H9 (cell line): ENCODE measurements at regions not wholly inside any gene's neighbourhood (a gene's known extent, or its start where the extent isn't known, plus 50 kb on each side); places are given as distances from the start of the nearest gene placed in this dataset.

ENCODE experiments used
- DNase-seq: peaks from one replicate; pipeline ENCODE4 v3.0.0-alpha.2; 2017
- H2AFZ ChIP-seq: one replicate; pipeline ENCODE4 v1.6.1; 2013; ENCODE audit warnings: mild to moderate bottlenecking, low read length, control low read depth, moderate library complexity
- H2AK5ac ChIP-seq: 2 replicates; pipeline ENCODE4 v1.6.1; 2013; ENCODE audit warnings: low read length, control low read depth, mixed read lengths; ENCODE audit not compliant: insufficient read length
- H2BK120ac ChIP-seq: one replicate; pipeline ENCODE4 v1.6.1; 2013; ENCODE audit warnings: low read depth, mild to moderate bottlenecking, low read length, control low read depth, inconsistent platforms; ENCODE audit not compliant: poor library complexity, severe bottlenecking
- H2BK12ac ChIP-seq: 2 replicates; pipeline ENCODE4 v1.6.1; 2013; ENCODE audit warnings: low read length, control low read depth, mixed read lengths, low read depth; ENCODE audit not compliant: insufficient read length
- H2BK15ac ChIP-seq: 2 replicates; pipeline ENCODE4 v1.6.1; 2013; ENCODE audit warnings: low read depth, low read length, control low read depth
- H2BK20ac ChIP-seq: one replicate; pipeline ENCODE4 v1.6.1; 2013; ENCODE audit warnings: low read depth, mild to moderate bottlenecking, low read length, control low read depth, inconsistent platforms; ENCODE audit not compliant: poor library complexity, severe bottlenecking
- H2BK5ac ChIP-seq: 2 replicates; pipeline ENCODE4 v1.6.1; 2013; ENCODE audit warnings: low read length, control low read depth, mixed read lengths; ENCODE audit not compliant: insufficient read length
- H3K14ac ChIP-seq: 2 replicates; pipeline ENCODE4 v1.6.1; 2013; ENCODE audit warnings: low read length, control low read depth; ENCODE audit not compliant: insufficient read depth
- H3K18ac ChIP-seq: 2 replicates; pipeline ENCODE4 v1.6.1; 2013; ENCODE audit warnings: low read depth, mild to moderate bottlenecking, mixed read lengths, low read length, control low read depth; ENCODE audit not compliant: insufficient read length
- H3K23ac ChIP-seq: 2 replicates; pipeline ENCODE4 v1.6.1; 2013; ENCODE audit warnings: low read length, control low read depth, mixed read lengths, low read depth; ENCODE audit not compliant: insufficient read length
- H3K23me2 ChIP-seq: 2 replicates; pipeline ENCODE4 v1.6.1; 2013; ENCODE audit warnings: low read depth, mild to moderate bottlenecking, mixed read lengths, low read length, control low read depth; ENCODE audit not compliant: insufficient read length, poor library complexity, severe bottlenecking
- H3K27ac ChIP-seq: 2 replicates; pipeline ENCODE4 v1.5.1; 2013; ENCODE audit warnings: low read length, control low read depth, mixed read lengths, low read depth; ENCODE audit not compliant: insufficient read length
- H3K27me3 ChIP-seq: 2 replicates; pipeline ENCODE4 v1.6.1; 2013; ENCODE audit warnings: low read length, control low read depth, inconsistent platforms; ENCODE audit not compliant: insufficient read depth
- H3K4ac ChIP-seq: 2 replicates; pipeline ENCODE4 v1.6.1; 2013; ENCODE audit warnings: low read depth, mild to moderate bottlenecking, control low read depth, inconsistent platforms, low read length, moderate library complexity
- H3K4me1 ChIP-seq: 2 replicates; pipeline ENCODE4 v1.6.1; 2013; ENCODE audit warnings: low read length, control low read depth, inconsistent platforms; ENCODE audit not compliant: insufficient read depth
- H3K4me2 ChIP-seq: 2 replicates; pipeline ENCODE4 v1.6.1; 2013; ENCODE audit warnings: low read length, control low read depth, mixed read lengths; ENCODE audit not compliant: insufficient read length, insufficient read depth
- H3K56ac ChIP-seq: 2 replicates; pipeline ENCODE4 v1.6.1; 2013; ENCODE audit warnings: low read depth, mild to moderate bottlenecking, mixed read lengths, low read length, control low read depth; ENCODE audit not compliant: insufficient read length
- H3K79me1 ChIP-seq: 2 replicates; pipeline ENCODE4 v1.6.1; 2013; ENCODE audit warnings: low read depth, mild to moderate bottlenecking, moderate library complexity, low read length, control low read depth, inconsistent platforms; ENCODE audit not compliant: insufficient read depth, poor library complexity, severe bottlenecking
- H3K79me2 ChIP-seq: 2 replicates; pipeline ENCODE4 v1.6.1; 2013; ENCODE audit warnings: low read length, control low read depth, inconsistent platforms; ENCODE audit not compliant: insufficient read depth
- H3K9ac ChIP-seq: 2 replicates; pipeline ENCODE4 v1.6.1; 2013; ENCODE audit warnings: low read length, control low read depth, mixed read lengths; ENCODE audit not compliant: insufficient read length; ENCODE audit errors: extremely low read depth
- H3K9me3 ChIP-seq: one replicate; pipeline ENCODE4 v1.6.1; 2013; ENCODE audit warnings: low read depth, low read length, inconsistent platforms; ENCODE audit not compliant: control insufficient read depth
- H3T11ph ChIP-seq: one replicate; pipeline ENCODE4 v1.6.1; 2013; ENCODE audit warnings: mild to moderate bottlenecking, low read length, control low read depth, inconsistent platforms
- H4K20me1 ChIP-seq: one replicate; pipeline ENCODE4 v1.6.1; 2013; ENCODE audit not compliant: control insufficient read depth, insufficient read length, insufficient read depth
- H4K5ac ChIP-seq: 2 replicates; pipeline ENCODE4 v1.6.1; 2013; ENCODE audit warnings: low read depth, mild to moderate bottlenecking, mixed read lengths, low read length, control low read depth; ENCODE audit not compliant: insufficient read length
- H4K8ac ChIP-seq: replicated peaks from 2 replicates; pipeline ENCODE4 v1.6.1; 2013; ENCODE audit warnings: low read length, control low read depth, mixed read lengths, low read depth; ENCODE audit not compliant: insufficient read length
- H4K91ac ChIP-seq: 2 replicates; pipeline ENCODE4 v1.6.1; 2013; ENCODE audit warnings: low read depth, mild to moderate bottlenecking, moderate library complexity, mixed read lengths, low read length, control low read depth; ENCODE audit not compliant: insufficient read length
- H3K27ac Mint-ChIP-seq, 3 experiments: 2 replicates in 2 of 3; 3 replicates in 1 of 3; pipeline ENCODE4 v1.8.0; 2020 to 2021; ENCODE audit warnings: mixed read lengths in 3 of 3, mild to moderate bottlenecking in 1 of 3, moderate library complexity in 1 of 3
- H3K27me3 Mint-ChIP-seq: 2 replicates; pipeline ENCODE4 v1.8.0; 2021; ENCODE audit warnings: low read depth, mild to moderate bottlenecking, moderate library complexity, mixed read lengths
- H3K36me3 Mint-ChIP-seq, 3 experiments: 2 replicates in 2 of 3; 3 replicates in 1 of 3; pipeline ENCODE4 v1.8.0; 2020 to 2021; ENCODE audit warnings: low read depth in 3 of 3, mixed read lengths in 3 of 3; ENCODE audit not compliant: insufficient read depth in 1 of 3
- H3K4me1 Mint-ChIP-seq, 2 experiments: 2 replicates each; pipeline ENCODE4 v1.8.0; 2020; ENCODE audit warnings: mixed read lengths in 2 of 2
- H3K4me3 Mint-ChIP-seq, 2 experiments: 2 replicates in 1 of 2; 3 replicates in 1 of 2; pipeline ENCODE4 v1.8.0; 2020 to 2021; ENCODE audit warnings: mild to moderate bottlenecking in 2 of 2, mixed read lengths in 2 of 2, moderate library complexity in 1 of 2
- H3K9me3 Mint-ChIP-seq, 2 experiments: 2 replicates in 1 of 2; 3 replicates in 1 of 2; pipeline ENCODE4 v1.8.0; 2020; ENCODE audit warnings: mild to moderate bottlenecking in 2 of 2, mixed read lengths in 2 of 2, moderate library complexity in 1 of 2
- whole genome bisulfite sequencing: extraction: QIAGEN DNeasy Blood & Tissue Kit; methylation state at CpG from one replicate; pipeline ENCODE4 v1.1.7; 2013; ENCODE audit warnings: missing lambda C conversion rate, low lambda C conversion rate, mixed read lengths; ENCODE audit not compliant: insufficient read length; ENCODE audit errors: extremely low coverage; 5-methylcytosine and 5-hydroxymethylcytosine counted together
- TF ChIP-seq, protein P1 (sequence below): fragments of 200-600 bp; sonication (generic); conservative IDR thresholded peaks from 3 replicates; pipeline ENCODE4 v1.8.0; 2021; ENCODE audit warnings: antibody characterized with exemption, mild to moderate bottlenecking

DNA sequence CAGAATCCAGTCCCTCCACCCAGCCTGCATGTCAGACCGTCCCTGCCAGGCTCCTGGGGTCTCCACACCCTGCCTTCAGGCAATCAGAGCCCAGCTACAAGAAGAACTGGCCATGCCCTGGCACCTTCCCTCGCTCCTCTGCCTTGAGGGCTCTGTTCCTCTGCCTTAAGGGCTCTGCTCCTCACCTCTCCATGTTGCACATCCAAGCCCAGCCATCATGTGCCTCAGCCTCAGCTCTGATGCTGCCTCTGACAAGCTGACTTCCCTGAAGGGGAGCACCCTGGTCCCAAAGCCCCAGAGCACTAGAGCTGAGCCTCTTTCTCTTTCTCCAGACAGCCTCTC lies 50.3 kb upstream of the ANTXRL start:
- Histone ChIP-seq H3K14ac (no peak overlapping the region; the same call in 1 of the 2 replicates), H3K27ac (no peak overlapping the region), H2BK12ac (no peak overlapping the region), H3T11ph (no peak overlapping the region), H3K23ac (no peak overlapping the region), H4K5ac (no peak overlapping the region), H3K4ac (no peak overlapping the region), H3K4me1 (no peaks in the 10 kb centered on the region), H4K20me1 (no peaks in the 10 kb centered on the region), H3K9me3 (no peaks in the 10 kb centered on the region), H3K23me2 (no peaks in the 10 kb centered on the region), H3K9ac (no peak overlapping the region), H3K27me3 (no peaks in the 10 kb centered on the region), H2AK5ac (no peak overlapping the region), H2BK20ac (no peak overlapping the region), H3K79me1 (no peaks in the 10 kb centered on the region), H2BK120ac (no peak overlapping the region), H3K18ac (no peak overlapping the region), H3K4me2 (no peak overlapping the region), H4K8ac (no peak overlapping the region), H2BK15ac (no peak overlapping the region), H3K56ac (no peak overlapping the region), H3K79me2 (no peaks in the 10 kb centered on the region), H4K91ac (no peak overlapping the region), H2BK5ac (no peak overlapping the region), H2AFZ (no peak overlapping the region)
- no peak overlapping the region for H3K4me3 Mint-ChIP-seq
- no peaks in the 10 kb centered on the region; a peak in 1 of 7 replicates for H3K36me3 Mint-ChIP-seq
- TF ChIP-seq, protein P1, sequence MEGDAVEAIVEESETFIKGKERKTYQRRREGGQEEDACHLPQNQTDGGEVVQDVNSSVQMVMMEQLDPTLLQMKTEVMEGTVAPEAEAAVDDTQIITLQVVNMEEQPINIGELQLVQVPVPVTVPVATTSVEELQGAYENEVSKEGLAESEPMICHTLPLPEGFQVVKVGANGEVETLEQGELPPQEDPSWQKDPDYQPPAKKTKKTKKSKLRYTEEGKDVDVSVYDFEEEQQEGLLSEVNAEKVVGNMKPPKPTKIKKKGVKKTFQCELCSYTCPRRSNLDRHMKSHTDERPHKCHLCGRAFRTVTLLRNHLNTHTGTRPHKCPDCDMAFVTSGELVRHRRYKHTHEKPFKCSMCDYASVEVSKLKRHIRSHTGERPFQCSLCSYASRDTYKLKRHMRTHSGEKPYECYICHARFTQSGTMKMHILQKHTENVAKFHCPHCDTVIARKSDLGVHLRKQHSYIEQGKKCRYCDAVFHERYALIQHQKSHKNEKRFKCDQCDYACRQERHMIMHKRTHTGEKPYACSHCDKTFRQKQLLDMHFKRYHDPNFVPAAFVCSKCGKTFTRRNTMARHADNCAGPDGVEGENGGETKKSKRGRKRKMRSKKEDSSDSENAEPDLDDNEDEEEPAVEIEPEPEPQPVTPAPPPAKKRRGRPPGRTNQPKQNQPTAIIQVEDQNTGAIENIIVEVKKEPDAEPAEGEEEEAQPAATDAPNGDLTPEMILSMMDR, result no peak
- no peaks in the 10 kb centered on the region; a peak in 2 of 5 replicates for H3K9me3 Mint-ChIP-seq
- no CpG with 5 or more reads among the region's 2 CpGs for WGBS
- no peak for DNase-seq
- no peaks in the 10 kb centered on the region for H3K4me1 Mint-ChIP-seq
- peak overlapping the region in 2 of 3 experiments; percentile 85 to 90; a peak in 2 of 7 replicates for H3K27ac Mint-ChIP-seq
- peaks cover 5% of the 10 kb centered on the region; the same call in 1 of the 2 replicates for H3K27me3 Mint-ChIP-seq
